Gastrocnemius medialis (tissue), 4 donors: ENCODE measurements at regions not wholly inside any gene's neighbourhood (a gene's known extent, or its start where the extent isn't known, plus 50 kb on each side); places are given as distances from the start of the nearest gene placed in this dataset.

Source experiments
- POLR2A ChIP-seq, 2 donors: fragments of 450-650 bp; IDR thresholded peaks; one replicate each; pipeline ENCODE4 v1.6.1; 2017; ENCODE audit warnings: antibody characterized with exemption in 2 of 2, mild to moderate bottlenecking in 2 of 2, moderate library complexity in 2 of 2
- TF ChIP-seq, protein P1 (sequence below), 5 experiments: fragments of 450-650 bp in 3 of 5; fragments of 200-600 bp in 2 of 5; sonication (generic) in 2 of 5; IDR thresholded peaks in 4 of 5; conservative IDR thresholded peaks in 1 of 5; 1 replicate in 4 of 5; 2 replicates in 1 of 5; pipeline ENCODE4 v1.5.1; 2016 to 2019; ENCODE audit warnings: antibody characterized with exemption in 5 of 5, mild to moderate bottlenecking in 3 of 5, moderate library complexity in 3 of 5

DNA sequence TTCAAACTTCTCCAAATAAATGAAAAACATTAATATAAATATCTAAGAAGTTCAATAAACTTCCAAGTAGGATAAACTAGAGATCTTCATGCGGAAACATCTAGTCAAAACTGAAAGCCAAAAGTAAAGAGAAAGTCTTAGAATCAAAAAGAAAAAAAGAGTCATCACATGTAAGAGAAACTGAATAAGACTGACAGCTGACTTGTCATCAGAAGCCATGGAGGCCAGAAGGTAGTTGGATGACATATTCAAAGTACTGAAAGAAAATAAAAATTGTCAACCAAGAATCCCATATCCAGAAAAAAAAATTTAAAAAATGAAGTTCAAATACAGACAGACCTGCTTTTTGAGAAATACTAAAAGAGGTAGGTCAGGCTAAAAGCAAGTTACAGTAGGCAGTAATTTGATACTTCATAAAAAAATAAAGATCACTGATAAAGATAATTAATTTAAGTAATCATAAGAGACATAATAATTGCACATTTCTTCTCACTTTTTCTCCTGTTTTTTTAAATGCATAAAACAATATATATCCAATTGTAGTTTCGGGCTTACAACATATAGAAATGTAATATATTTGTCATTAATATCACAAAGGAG lies 327.6 kb upstream of the PCDH9 start:
- TF ChIP-seq, protein P1, sequence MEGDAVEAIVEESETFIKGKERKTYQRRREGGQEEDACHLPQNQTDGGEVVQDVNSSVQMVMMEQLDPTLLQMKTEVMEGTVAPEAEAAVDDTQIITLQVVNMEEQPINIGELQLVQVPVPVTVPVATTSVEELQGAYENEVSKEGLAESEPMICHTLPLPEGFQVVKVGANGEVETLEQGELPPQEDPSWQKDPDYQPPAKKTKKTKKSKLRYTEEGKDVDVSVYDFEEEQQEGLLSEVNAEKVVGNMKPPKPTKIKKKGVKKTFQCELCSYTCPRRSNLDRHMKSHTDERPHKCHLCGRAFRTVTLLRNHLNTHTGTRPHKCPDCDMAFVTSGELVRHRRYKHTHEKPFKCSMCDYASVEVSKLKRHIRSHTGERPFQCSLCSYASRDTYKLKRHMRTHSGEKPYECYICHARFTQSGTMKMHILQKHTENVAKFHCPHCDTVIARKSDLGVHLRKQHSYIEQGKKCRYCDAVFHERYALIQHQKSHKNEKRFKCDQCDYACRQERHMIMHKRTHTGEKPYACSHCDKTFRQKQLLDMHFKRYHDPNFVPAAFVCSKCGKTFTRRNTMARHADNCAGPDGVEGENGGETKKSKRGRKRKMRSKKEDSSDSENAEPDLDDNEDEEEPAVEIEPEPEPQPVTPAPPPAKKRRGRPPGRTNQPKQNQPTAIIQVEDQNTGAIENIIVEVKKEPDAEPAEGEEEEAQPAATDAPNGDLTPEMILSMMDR (IDR thresholded peaks at IDR 0.05 in 4 of 5, conservative IDR thresholded peaks at IDR 0.05 in 1 of 5): no peak
- no peak for TF ChIP-seq POLR2A (IDR thresholded peaks at IDR 0.05)
